ENCODE measurements at regions not wholly inside any gene's neighbourhood (a gene's known extent, or its start where the extent isn't known, plus 50 kb on each side); places are given as distances from the start of the nearest gene placed in this dataset.

DNA sequence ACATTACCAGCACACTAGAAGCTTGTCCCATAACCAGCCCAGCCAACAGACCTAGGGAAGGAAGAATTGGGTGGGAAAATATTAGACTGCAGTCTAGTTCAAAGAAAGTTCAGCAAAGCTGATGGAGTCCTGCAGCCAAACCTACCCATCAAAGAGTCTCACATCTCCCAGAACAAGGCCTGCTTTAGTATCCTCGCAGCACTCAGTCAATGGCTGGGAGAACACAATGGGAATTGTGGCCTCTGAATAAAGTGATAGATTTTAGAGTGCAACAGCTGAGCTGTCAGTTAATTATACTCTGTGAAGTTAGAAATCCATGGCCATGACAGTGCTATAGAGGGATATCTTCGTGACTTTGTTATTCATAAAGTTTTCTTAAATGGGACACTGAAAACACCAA lies 207.2 kb upstream of the NAALADL2 start:
- no peak for DNase-seq (ENCODE audit: low read depth)

DNA sequence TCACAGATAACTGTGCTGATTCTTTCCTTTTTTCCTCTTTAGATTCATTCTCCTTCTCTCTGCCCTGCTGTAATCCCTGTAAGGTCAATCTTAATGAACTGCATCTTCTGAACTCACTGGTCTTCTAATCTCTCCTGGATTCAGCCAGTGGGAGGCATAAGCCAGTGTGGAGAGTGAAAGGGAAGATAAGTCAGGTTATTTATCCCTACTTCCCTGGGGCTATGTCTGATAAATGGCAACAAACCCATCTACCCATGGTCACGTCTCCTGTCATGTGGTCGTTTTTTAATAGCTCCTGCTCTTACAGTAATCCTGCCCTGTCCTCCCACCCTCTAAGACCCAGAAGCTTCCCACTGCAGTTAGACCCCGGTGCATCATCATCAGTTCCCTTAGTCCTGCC lies 199.6 kb upstream of the NAALADL2 start:
- no peak for DNase-seq (ENCODE audit: low read depth)

DNA sequence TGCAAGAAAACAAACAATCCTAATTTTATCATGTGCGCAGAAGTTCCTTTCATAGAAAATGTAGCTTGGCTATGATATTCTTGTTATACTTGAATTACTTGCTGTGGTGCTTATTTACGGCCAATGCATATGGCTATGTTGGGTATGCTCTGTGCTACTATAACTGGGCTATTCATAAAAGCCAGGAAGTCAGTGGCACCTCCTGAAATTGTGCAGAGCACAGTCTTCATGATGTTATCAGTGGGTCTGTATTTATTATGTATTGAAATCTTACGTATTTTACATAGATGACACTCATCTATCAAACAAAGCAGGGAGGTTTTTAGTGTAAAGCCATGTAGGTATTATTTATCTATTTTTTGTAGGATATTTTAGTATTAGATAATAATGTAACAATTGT lies 196.5 kb upstream of the NAALADL2 start:
- DNase-seq (ENCODE audit: low read depth) = no peak

DNA sequence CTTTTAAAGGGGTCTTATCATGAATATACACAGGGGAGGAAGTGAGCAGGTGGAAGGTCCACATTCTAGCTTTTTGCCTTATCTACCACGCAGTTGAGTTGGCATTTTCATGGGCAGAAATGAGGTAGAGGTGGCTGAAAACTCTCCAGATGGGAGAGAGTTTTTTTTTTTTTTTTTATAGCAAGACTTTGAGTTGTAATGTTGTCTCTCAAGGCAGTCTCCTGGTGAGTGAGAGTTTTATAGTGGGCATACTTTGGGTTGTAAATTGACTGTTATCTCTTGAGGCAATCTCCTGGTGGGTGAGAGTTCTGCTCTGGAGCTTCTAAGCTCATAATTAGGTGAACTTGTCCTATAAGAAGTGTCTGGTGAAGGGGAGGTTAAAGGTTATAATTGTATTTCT lies 191.7 kb upstream of the NAALADL2 start:
- DNase-seq (ENCODE audit: low read depth) = no peak

DNA sequence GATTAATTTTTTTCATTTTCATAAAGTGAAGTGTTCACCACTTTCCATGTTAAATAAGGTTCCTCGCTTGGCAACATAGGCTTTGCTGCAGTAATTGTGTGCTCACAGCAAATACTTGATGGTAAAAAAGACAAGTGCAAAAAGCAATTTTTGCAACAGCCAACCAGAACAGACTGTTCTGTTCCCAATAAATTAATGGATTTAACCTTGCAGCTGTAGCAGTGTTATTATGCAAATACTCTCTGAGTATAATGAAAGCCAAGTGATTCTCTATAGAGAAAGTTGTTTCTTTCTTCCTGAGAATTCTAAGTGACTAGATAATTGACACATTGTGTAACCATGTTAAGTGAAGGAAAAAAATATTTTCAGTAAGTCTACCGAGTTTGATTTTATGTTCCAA lies 183.7 kb upstream of the NAALADL2 start:
- no peak for DNase-seq (ENCODE audit: low read depth)

DNA sequence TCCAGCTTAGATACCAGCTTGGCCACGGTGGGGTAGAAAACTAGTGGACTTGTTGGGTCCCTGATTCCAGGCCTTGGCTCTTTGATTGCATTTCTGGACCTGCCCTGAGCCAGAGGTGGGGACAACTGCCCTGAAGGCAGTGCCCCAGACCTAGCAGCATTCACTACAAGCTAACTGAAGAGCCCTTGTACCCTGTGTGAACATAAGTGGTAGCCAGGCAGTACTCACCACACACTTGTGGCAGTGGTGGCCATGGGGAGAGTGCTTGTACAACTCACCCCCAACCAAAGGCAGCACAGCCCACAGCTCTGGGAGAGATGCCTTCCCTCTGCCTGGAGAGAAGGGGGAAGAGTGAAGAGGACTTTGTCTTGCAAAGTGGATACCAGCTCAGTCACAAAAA lies 177.3 kb upstream of the NAALADL2 start:
- no peak for DNase-seq (ENCODE audit: low read depth)

DNA sequence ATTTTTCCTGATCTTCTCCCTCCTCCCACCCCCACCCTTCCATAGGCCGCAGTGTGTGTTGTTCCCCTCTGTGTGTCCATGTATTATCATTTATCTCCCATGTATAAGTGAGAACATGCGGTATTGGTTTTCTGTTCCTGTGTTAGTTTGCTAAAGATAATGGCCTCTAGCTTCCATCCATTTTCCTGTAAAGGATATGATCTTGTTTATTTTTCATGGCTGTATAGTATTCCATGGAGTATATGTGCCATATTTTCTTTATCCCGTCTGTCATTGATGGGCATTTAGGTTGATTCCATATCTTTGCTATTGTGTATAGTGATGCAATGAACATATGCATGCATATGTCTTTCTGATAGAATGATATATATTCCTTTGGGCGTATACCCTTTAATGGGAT lies 173.3 kb upstream of the NAALADL2 start:
- no peak for DNase-seq (ENCODE audit: low read depth)

DNA sequence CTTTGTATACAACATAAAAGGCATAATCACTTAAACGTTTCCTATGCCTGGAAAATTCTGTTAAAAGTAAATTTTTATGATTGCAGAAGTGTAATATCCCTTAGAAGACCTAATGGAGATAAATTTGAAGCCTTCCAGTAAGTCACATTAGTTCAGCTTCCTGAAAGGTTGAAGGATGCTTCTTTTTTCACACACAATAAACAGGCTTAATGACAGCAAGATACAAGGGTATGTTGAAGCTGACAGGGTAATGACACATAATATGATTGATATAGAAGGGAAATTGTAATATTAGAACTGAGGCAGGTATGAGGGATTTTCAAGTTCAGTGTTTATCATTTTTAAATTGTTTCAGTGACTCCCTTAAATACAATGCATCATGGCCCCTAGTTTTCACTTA lies 161.8 kb upstream of the NAALADL2 start:
- no peak for DNase-seq (ENCODE audit: low read depth)

DNA sequence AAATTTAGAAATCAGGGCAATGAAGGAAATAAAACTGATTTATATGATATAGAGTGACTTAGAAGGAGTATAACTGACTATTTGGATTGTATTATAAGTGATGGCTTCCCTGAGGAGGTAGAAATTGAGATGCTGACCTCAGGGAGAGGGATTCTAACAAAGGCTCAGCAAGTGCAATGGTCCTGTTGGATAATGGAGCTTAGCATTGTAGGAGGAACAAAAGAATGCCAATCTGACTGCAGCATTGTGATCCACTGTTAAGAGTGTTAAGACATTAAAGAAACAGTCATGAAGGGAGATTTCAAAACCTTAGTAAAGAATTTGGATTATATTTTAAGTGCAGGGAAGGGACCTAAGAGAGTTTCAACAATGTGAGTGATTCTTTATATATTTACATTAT lies 158.4 kb upstream of the NAALADL2 start:
- DNase-seq (ENCODE audit: low read depth) = no peak

DNA sequence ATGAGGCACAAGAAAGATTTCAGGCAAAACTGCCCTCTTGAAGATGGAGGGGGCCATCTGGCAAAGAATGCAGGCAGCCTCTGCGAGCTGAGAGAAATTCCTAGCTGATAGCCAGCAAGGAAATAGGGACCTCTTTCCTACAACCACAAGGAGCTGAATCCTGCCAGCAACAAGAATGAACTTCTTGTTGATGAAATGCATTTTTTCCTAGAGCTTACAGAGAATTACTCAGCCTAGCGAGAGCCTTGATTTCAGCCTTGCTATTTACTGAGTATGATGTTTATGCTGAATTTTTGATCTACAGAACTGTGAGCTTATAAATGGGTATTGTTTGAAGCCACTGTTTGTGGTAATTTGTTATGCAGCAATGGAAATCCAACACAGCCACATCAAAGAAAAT lies 148.5 kb upstream of the NAALADL2 start:
- DNase-seq (ENCODE audit: low read depth) = no peak

DNA sequence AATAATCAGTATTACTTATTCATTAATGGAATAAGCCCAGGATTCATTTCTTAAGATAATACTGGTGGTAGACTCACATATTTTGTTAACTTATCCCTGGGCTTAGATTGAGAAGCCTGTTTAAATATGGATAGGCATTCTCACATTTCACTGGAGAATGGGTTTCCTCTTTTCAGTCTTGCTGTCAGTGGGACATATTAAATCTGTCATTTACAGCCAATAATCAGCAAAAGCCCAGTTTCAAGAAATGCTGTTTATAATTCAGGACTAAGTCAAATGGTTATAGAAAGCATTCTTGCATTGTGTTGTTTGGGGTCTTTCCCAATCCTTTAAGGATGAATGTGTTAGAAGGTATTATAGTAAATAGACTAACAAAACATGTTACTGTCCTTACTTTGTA lies 143.7 kb upstream of the NAALADL2 start:
- no peak for DNase-seq (ENCODE audit: low read depth)

DNA sequence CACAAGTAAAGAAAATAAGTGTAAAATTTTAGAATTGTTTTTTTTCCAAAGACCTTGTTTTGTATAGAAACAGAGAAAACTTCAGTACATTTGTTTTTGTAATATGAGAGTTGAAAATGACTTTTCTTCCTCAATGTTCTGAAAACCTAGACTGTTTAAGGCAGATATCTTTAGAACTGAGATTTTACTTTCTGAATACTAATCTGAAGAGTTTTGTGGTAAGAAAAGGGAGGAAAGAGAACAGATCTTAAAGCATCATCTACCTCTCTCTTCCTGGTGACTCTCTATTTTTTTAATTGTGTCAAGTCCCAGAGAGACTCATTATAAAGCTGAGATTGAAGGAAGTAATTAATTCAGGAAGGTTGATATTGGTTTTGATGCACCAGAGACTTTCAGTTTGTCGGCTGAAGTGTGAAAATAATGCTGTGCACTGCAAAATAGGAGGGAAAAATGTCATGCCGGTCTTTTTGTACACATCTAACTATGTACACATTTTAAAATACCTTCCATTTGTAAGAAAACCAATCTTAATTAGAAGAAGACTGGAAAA lies 142.1 kb upstream of the NAALADL2 start:
- DNase-seq (ENCODE audit: low read depth) = no peak

DNA sequence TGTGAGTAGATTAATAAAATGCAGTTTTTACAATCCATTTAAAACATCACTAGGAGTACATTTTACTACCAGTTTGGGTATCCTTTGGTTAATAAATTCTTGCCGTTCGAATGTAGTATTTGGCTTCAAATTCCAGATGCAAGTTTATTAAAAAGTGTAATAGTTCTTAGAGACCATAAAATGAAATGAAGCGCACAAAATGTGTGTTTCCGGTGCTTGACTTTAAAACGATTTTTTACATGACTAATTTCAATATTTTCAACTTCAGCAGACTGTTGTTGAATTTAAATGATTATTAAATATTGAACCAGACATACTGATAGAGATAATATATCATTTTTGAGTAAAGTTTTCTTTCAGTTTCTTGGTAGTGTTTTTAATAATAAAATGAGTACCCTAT lies 138.4 kb upstream of the NAALADL2 start:
- DNase-seq (ENCODE audit: low read depth) = no peak

DNA sequence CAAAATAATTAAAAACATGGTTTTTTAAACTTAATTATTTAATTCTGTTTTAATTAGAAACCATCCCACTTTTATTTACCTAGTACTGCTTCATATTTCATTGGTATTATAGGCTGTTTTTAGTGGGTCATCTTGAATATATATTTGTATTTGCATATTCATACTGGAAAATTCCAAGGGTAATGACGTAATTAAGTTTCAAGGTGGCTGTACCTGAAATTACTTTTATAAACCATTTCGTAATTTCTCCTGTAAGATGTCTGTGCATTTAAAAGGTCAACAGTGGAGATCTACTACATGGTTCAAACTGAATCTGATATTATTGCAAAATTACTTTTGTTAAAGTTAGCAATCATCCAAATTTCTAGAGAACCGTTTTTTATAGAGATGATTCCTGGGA lies 133.8 kb upstream of the NAALADL2 start:
- no peak for DNase-seq (ENCODE audit: low read depth)

DNA sequence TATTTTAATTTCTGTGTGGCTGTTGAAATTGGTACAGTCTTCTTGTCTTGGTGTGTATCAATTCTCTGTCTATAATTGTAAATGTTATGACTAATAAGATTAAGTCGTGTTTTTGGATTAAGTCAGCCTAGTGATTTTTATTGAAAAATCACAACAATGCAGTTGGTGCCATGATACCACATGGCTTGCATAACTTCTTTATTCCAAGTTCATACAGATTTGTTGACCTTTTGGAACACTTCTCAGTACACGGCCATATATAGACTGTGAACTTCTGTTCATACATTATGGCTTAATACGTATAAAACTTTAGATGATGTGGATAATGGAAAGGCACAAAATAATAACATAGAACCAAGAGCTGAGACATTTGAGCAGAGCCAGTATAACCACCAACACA lies 121.2 kb upstream of the NAALADL2 start:
- no peak for DNase-seq (ENCODE audit: low read depth)

DNA sequence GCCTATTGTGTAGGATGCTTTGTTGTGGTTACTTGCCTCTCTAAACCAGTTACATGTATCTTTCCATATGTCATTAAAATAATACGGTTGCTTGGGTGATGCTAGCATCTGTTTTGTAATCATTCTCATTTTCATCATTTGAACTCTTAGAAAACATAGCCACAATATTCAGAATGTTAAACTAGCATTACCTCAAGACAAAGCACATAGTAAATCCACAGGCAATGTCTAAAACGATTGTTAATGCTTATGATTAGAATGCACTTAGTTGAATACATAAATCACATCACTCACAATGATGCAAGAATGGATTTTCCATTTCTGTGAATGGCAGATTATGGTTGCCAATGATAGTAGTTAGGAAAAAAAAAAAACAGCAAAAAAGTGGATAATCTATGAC lies 110.0 kb upstream of the NAALADL2 start:
- no peak for DNase-seq (ENCODE audit: low read depth)

DNA sequence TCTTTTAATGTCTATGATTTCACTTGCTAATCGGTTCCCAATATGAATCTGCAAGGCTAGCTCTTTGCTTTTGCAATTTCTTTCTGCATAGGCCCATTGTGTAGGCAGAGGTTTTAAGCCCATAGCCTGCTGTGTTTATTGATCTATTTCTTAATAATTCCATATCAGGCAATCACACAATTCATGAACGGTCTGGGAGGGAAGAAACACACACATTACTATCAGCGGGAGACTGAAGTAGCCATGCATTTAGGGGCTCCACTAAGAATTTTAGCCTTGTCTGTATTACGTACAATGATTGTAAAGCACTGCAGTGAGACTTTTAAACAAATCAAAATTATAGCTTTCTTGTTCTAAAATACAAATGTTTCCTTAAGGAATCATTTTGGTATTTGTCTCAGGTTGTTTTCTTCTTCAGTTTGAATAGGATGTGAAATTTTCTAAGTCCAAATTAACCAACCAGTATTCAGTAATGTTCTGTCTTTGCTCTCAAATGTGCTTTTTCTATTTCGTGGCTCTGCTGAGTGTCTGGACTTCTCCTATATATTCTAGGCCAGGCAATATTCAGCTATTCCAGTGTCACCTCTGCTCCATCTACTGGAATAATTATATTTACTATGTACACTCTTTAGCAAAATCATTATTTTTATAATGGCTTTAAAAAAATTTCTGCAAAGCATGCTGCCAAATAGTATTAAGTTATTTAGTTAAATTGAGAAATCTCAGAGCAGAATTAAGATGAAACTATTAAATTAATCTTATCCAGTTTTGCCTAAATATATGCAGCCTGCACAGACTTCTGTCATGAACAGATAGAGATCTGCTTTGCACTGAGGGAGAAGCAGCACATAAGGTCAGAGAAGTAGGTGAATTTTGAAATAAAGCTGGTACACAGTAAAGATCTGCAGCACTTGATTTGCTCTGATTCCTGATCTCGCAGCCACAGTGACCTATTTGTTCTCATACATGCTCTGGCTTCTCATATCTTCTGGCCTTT lies 103.0 kb upstream of the NAALADL2 start:
- no peak for DNase-seq (ENCODE audit: low read depth)

DNA sequence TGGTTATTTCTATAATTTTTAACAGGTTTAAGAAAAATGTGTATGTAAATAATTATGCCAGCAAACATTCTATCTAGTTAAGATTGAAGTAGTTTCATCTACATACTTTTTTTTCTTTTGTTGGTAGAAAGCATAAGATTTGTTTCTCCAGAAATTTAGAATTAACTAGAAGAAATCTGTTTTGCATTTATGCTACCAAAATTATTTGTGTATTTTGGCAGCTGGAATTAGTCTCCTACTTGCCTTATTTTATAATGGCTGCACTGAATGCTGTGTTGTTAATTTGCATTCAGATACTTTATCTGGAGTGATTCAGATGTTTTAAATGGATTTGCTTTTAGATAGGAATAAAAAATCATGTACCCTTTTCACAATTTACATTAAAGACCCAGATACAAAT lies 100.2 kb upstream of the NAALADL2 start:
- no peak for DNase-seq (ENCODE audit: low read depth)

DNA sequence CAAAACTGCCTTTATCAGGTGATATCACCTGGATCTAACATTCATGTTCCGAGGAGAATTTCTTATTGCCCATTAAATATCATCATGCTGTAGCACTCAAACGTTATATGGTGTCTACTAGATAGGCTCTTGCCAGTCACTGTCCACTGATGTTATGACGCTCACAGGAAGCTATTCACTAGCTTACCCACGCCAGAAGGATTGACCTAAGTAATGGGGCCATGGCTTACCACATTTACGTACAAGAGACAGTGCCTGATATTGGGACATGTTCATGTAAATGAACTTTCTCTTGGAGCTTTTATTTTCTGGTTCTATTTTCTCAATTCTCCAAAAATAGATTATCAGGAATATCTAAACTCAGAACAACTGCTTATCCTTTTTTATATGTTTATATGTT lies 91.7 kb upstream of the NAALADL2 start:
- no peak for DNase-seq (ENCODE audit: low read depth)

DNA sequence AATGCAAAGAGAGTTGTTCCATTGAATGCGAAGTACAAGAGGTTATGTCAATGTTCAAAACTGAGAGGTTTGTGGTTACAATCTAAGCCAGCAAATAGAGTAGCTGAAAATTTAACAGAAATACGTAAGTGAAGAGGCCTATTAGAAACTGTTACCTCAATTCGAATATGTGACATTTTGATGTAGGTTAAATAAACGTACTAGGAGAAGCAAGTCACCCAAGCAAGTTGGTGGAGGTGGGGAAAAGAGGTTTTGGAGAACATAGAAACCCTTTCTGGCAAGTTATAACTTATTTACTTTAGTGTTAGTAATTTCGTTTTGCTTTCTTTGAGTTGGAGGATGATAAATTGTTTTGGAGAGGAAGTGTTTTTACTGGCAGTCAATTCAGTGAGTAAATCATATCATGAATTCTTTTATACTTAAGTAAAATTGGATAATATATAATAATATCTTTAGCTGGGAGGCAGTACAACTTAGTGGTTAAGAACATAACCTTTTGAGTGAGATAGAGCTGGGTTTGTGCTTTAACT lies 91.2 kb upstream of the NAALADL2 start:
- DNase-seq (ENCODE audit: low read depth) = no peak

DNA sequence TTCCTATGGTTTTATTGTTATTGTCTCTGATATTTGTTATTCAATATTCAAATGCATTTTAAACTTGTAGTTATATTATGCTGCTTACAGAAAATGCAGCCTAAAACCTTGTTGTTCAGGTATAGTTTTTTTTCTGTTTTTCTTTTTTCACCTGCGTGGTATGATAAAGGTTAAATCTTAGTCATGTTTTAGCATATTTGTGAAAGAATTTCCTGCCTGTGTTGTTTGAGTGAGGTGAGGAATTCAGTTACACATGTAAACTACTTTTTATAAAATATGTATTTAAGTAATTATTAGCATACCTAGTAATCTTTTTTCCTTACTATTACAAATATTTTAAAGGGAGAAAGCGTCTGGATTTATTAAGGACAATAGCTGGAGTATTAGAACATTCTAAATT lies 90.0 kb upstream of the NAALADL2 start:
- DNase-seq (ENCODE audit: low read depth) = no peak

DNA sequence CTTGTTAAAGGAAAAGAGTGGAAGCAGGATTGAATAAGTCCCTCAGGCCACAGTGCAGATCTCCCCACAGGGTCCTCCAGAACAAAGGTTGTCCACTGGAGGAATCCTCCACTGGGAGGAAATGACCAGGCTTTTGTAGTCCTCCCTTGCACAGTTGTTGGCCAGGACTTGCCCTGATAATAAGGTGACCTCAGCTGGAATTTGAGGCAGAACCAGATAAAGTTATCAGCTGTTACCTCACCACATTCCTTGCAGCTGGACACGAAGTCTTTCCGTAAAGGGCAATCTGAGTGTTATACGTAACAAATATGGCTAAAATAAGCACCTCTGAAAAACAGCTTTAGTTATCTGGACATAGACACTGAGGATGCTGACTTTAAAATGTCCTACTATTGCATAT lies 83.5 kb upstream of the NAALADL2 start:
- no peak for DNase-seq (ENCODE audit: low read depth)

DNA sequence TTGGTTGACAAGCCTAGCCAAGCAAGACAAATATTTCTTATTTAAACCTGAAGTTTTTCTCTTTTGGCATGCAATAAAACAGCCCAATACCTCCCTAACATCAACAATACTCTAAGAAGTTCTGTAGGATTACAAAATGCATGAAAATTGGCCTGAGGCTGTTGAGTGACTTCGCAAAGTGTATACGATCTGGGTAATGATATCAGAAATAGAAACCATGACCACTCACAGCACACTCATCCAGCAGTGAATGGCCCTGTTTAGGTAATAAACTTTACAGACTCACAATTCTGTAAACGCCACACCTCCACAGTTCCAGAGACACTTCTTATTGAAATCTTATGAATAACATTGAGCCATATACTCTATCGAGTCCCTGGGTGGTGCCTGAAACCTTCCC lies 83.0 kb upstream of the NAALADL2 start:
- DNase-seq (ENCODE audit: low read depth) = no peak

DNA sequence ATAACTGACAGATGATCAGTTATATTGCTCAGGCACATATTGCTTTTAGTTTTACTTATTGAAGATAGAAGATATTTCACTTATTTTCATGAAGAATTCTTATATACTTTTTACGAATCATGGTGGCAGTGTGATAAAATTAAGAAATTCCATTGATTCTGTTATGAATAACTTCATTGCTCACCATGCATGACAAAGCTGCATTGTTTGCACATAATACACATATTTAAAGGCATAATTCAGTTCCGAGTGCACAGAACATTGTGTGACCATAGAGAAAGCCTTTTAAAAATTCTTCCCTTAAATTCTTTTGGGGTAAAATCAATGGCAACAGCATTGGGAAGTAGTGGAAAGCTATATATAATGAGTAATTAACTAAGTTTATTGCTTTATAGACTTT lies 82.5 kb upstream of the NAALADL2 start:
- no peak for DNase-seq (ENCODE audit: low read depth)

Data from GM04504 (cell line).